ENCODE measurements at regions not wholly inside any gene's neighbourhood (a gene's known extent, or its start where the extent isn't known, plus 50 kb on each side); places are given as distances from the start of the nearest gene placed in this dataset.

DNA sequence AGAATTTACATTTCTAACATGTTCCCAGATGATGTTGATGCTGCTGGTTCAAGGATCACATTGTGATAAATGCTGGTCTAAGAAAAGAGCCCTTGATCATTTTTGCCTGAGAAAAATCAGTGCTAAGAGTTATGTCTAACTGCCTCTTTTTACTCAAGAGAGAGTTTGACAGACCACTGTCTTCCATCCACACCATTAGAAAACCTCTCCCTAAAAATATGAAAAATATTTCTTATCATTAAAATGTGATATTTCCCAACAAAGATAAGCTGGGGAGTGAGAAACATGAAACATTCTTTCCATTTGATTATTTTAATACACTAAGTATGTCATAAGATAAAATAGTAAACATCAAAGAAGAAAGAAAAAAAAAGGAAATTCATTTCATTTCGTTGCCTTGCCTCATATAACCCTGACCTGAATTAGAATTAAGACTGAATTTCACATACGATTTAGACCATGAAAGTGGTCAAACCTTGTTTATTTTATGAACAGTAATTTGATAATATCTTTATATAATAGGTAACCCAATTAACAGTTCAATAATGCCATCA lies 471.8 kb upstream of the ARHGEF26 start:
- H3K4me3 Mint-ChIP-seq (ENCODE audit: unreplicated experiment), result no peak overlapping the region
- no peak for TF ChIP-seq CTCF (IDR thresholded peaks at IDR 0.05)
- H3K27me3 Mint-ChIP-seq (ENCODE audit: unreplicated experiment), result peaks cover 5% of the 10 kb centered on the region
- no peaks in the 10 kb centered on the region for H3K4me1 Mint-ChIP-seq (ENCODE audit: unreplicated experiment)
- H3K27ac Mint-ChIP-seq (ENCODE audit: unreplicated experiment), result no peak overlapping the region
- H3K9me3 Mint-ChIP-seq (ENCODE audit: unreplicated experiment), result peaks cover 7% of the 10 kb centered on the region
- no peaks in the 10 kb centered on the region for H3K36me3 Mint-ChIP-seq (ENCODE audit: unreplicated experiment)
- DNase-seq (ENCODE audit: extremely low spot score, unreplicated experiment), result no peak

DNA sequence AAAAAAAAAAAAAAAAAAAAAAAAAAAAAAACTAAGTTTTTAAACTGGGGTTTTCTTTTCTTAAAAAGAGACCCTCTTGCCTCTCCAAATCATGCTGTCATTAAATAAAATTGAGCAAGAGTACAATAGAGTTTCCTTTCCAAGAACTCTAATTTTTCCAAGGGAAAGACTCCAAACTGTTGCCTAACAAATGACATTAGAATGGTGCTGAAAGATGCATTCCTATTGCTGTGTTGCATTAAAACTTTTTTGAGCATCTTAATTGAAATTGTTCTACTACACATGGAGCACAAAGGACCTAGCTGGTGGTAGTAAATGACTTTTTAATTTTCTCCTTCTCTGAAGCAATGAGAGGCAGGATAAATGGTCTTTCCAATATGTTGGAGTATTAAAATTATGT lies 469.1 kb upstream of the ARHGEF26 start:
- Mint-ChIP-seq H3K4me1 (ENCODE audit: unreplicated experiment) (no peaks in the 10 kb centered on the region), H3K9me3 (ENCODE audit: unreplicated experiment) (peaks cover 6% of the 10 kb centered on the region), H3K27me3 (ENCODE audit: unreplicated experiment) (peaks cover 5% of the 10 kb centered on the region), H3K4me3 (ENCODE audit: unreplicated experiment) (no peak overlapping the region), H3K27ac (ENCODE audit: unreplicated experiment) (no peak overlapping the region), H3K36me3 (ENCODE audit: unreplicated experiment) (no peaks in the 10 kb centered on the region)
- DNase-seq (ENCODE audit: extremely low spot score, unreplicated experiment), result no peak
- TF ChIP-seq CTCF (IDR thresholded peaks at IDR 0.05), result no peak

- DNase-seq (ENCODE audit: extremely low spot score, unreplicated experiment), result no peak
- peaks cover 6% of the 10 kb centered on the region for H3K9me3 Mint-ChIP-seq (ENCODE audit: unreplicated experiment)
- no peak for TF ChIP-seq CTCF (IDR thresholded peaks at IDR 0.05)
- H3K36me3 Mint-ChIP-seq (ENCODE audit: unreplicated experiment), result no peaks in the 10 kb centered on the region
- no peak overlapping the region for H3K27ac Mint-ChIP-seq (ENCODE audit: unreplicated experiment)
- no peak overlapping the region for H3K4me3 Mint-ChIP-seq (ENCODE audit: unreplicated experiment)
- H3K4me1 Mint-ChIP-seq (ENCODE audit: unreplicated experiment), result no peaks in the 10 kb centered on the region
- peaks cover 2% of the 10 kb centered on the region for H3K27me3 Mint-ChIP-seq (ENCODE audit: unreplicated experiment)
Measured at GRCh38 chr3:153657046-153657445, 464.1 kb upstream of the ARHGEF26 start.

- Mint-ChIP-seq H3K27me3 (ENCODE audit: unreplicated experiment) (peaks cover 2% of the 10 kb centered on the region), H3K36me3 (ENCODE audit: unreplicated experiment) (no peaks in the 10 kb centered on the region), H3K9me3 (ENCODE audit: unreplicated experiment) (peaks cover 6% of the 10 kb centered on the region), H3K27ac (ENCODE audit: unreplicated experiment) (no peak overlapping the region), H3K4me3 (ENCODE audit: unreplicated experiment) (no peak overlapping the region), H3K4me1 (ENCODE audit: unreplicated experiment) (no peaks in the 10 kb centered on the region)
- no peak for TF ChIP-seq CTCF (IDR thresholded peaks at IDR 0.05)
- no peak for DNase-seq (ENCODE audit: extremely low spot score, unreplicated experiment)
Measured at GRCh38 chr3:153657461-153657860, 463.7 kb upstream of the ARHGEF26 start.

- peaks cover 2% of the 10 kb centered on the region for H3K27me3 Mint-ChIP-seq (ENCODE audit: unreplicated experiment)
- no peak for TF ChIP-seq CTCF (IDR thresholded peaks at IDR 0.05)
Measured at GRCh38 chr3:153658136-153658535, 463.1 kb upstream of the ARHGEF26 start.

More at GRCh38 chr3:153658136-153658535, 463.1 kb upstream of the ARHGEF26 start:
- H3K36me3 Mint-ChIP-seq (ENCODE audit: unreplicated experiment), result no peaks in the 10 kb centered on the region
- no peak for DNase-seq (ENCODE audit: extremely low spot score, unreplicated experiment)
- H3K4me3 Mint-ChIP-seq (ENCODE audit: unreplicated experiment), result no peak overlapping the region
- no peak overlapping the region for H3K27ac Mint-ChIP-seq (ENCODE audit: unreplicated experiment)
- peaks cover 6% of the 10 kb centered on the region for H3K9me3 Mint-ChIP-seq (ENCODE audit: unreplicated experiment)
- no peaks in the 10 kb centered on the region for H3K4me1 Mint-ChIP-seq (ENCODE audit: unreplicated experiment)
